ENCODE measurements at regions not wholly inside any gene's neighbourhood (a gene's known extent, or its start where the extent isn't known, plus 50 kb on each side); places are given as distances from the start of the nearest gene placed in this dataset.
"Not testable (repeated sequence)": the region's sequence is repeated elsewhere in the genome, so short reads cannot be mapped to it uniquely, and the experiment has no call there.

- DNase-seq (ENCODE audit: low read depth), result peak; percentile 12
- H3K4me3 ChIP-seq (ENCODE audit: low read length), result peak overlapping the region; percentile 31
Observed at GRCh38 chr16:21513337-21513741, 86.0 kb upstream of the METTL9 start.

GRCh38 chr16:21513812-21514473 is 85.4 kb upstream of the METTL9 start:
- not testable (repeated sequence) for H3K4me3 ChIP-seq (ENCODE audit: low read length)
- peak; percentile 85 for DNase-seq (ENCODE audit: low read depth)

GRCh38 chr16:21514474-21514840 is 84.9 kb upstream of the METTL9 start:
- not testable (repeated sequence) for DNase-seq (ENCODE audit: low read depth)
- H3K4me3 ChIP-seq (ENCODE audit: low read length), result peak overlapping the region; percentile 13; the same call in 1 of the 2 replicates

GRCh38 chr16:21516705-21517040 is 82.7 kb upstream of the METTL9 start:
- H3K4me3 ChIP-seq (ENCODE audit: low read length), result peak overlapping the region; percentile 20; the same call in 1 of the 2 replicates
- not testable (repeated sequence) for DNase-seq (ENCODE audit: low read depth)

- not testable (repeated sequence) for DNase-seq (ENCODE audit: low read depth)
- peak overlapping the region; percentile 36 for H3K4me3 ChIP-seq (ENCODE audit: low read length)
Observed at GRCh38 chr16:21517263-21517662, 82.1 kb upstream of the METTL9 start.

GRCh38 chr16:21519361-21520133 is 79.8 kb upstream of the METTL9 start:
- DNase-seq (ENCODE audit: low read depth), result not testable (repeated sequence)
- H3K4me3 ChIP-seq (ENCODE audit: low read length), result peak overlapping the region; percentile 77

GRCh38 chr16:21520134-21521047 is 79.0 kb upstream of the METTL9 start:
- DNase-seq (ENCODE audit: low read depth), result peak; percentile 92
- H3K4me3 ChIP-seq (ENCODE audit: low read length), result peak overlapping the region; percentile 66

- not testable (repeated sequence) for DNase-seq (ENCODE audit: low read depth); H3K4me3 ChIP-seq (ENCODE audit: low read length)
Observed at GRCh38 chr16:21521048-21521389, 78.4 kb upstream of the METTL9 start.

- DNase-seq (ENCODE audit: low read depth), result peak; percentile 92
- peak overlapping the region; percentile 55 for H3K4me3 ChIP-seq (ENCODE audit: low read length)
- peak; percentile 37 for TF ChIP-seq CTCF (conservative IDR thresholded peaks at IDR 0.05; ENCODE audit: low read length)
Observed at GRCh38 chr16:21521390-21522143, 77.8 kb upstream of the METTL9 start.

- not testable (repeated sequence) for H3K4me3 ChIP-seq (ENCODE audit: low read length); DNase-seq (ENCODE audit: low read depth)
Observed at GRCh38 chr16:21522846-21523245, 76.5 kb upstream of the METTL9 start.

GRCh38 chr16:21523411-21524067 is 75.8 kb upstream of the METTL9 start:
- no peak for DNase-seq (ENCODE audit: low read depth)
- no peak for TF ChIP-seq CTCF (conservative IDR thresholded peaks at IDR 0.05; ENCODE audit: low read length)
- no peak overlapping the region for H3K4me3 ChIP-seq (ENCODE audit: low read length)
